NOMO-1 (cell line): ENCODE measurements at regions not wholly inside any gene's neighbourhood (a gene's known extent, or its start where the extent isn't known, plus 50 kb on each side); places are given as distances from the start of the nearest gene placed in this dataset.

Experiments
- DNase-seq, 2 experiments: peaks; one replicate each; lab custom pipeline; 2025; ENCODE audit not compliant: unreplicated experiment in 2 of 2; lab: John Stamatoyannopoulos, UW

GRCh38 chr18:77811503-77811902 is 561.9 kb downstream of the GALR1 start:
- no peak for DNase-seq

GRCh38 chr18:77815666-77816338 is 566.2 kb downstream of the GALR1 start:
- peak; percentile 0 to 7 for DNase-seq

DNA sequence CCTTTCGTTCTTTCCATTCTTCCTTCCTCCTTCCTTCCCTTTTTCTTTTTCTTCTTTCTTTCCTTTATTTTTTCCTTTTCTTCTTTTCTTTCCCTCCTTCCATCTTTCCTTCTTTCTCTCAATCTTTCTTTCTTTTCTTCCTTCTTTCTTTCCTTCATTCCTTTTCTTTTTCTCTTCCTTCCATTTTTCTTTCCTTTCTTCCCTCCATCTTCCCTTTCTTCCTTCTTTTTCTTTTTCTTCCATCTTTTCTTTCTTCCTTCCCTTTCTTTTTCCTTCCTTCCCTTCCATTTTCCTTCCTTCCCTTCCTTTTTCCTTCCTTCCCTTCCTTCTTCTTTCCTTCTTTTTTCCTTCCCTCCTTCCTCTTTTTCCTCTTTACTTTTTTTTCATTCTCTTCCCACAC is 568.7 kb downstream of the GALR1 start:
- no peak for DNase-seq

DNA sequence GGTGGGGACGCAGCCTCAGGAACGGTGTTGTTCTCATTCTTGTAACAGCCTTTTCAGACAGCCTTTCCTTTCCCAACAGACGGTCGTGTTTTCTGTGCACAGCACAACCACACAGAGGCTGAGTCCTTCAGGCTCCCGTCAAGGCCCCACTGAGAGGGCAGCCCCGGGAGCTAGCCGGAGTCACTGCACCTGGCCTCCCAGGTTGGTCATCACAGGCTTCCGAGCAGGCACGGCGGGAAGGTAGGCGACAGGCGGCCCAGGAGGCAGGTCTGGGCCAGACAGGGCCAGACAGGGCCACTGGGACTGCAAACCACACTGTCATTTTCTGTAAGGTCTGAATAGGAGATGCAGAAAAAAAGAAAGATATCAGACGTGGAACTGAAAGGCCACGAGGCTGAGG is 570.8 kb downstream of the GALR1 start:
- DNase-seq: no peak

DNA sequence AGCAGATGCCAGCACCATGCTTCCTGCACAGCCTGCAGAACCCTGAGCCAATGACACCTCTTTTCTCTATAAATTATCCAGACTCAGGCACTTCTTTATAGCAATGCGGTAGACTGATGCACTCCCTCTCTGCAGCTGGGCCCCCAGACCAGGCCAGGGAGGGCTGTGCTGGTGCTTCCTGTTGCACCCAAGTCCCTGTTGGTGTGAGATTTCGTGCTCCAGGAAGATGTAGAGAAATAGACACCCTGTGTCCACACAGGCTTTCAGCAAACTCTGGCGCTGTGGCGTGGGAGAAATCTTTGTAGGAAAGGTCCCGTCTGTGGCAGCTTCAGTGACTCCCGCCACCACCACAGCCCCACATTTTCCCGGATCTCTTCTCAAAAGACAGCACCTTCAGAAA is 572.2 kb downstream of the GALR1 start:
- DNase-seq: no peak

- DNase-seq: no peak
Measured at GRCh38 chr18:77822632-77823031, 573.0 kb downstream of the GALR1 start.

GRCh38 chr18:77833807-77834206 is 584.2 kb downstream of the GALR1 start:
- no peak for DNase-seq

DNA sequence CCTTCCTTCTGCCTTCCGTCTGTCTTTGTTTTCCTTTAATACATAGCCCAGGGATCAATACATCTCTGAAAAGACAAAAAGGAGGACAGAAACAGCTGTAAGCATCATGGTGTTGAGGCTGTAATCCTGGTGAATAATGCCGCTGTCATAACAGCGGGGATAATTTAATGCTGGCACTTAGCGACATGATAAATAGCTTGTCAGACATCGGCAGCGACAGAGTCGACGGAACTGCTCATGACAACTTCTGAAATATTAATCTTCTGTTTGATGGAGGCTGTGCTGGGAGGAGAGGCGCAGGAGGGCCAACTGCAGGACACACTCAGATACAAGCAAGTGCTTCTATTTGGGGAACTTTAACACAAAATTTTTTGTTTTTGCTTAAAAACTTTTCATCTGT is 602.2 kb downstream of the GALR1 start:
- DNase-seq: no peak

- no peak for DNase-seq
Measured at GRCh38 chr18:77853859-77854258, 604.2 kb downstream of the GALR1 start.

DNA sequence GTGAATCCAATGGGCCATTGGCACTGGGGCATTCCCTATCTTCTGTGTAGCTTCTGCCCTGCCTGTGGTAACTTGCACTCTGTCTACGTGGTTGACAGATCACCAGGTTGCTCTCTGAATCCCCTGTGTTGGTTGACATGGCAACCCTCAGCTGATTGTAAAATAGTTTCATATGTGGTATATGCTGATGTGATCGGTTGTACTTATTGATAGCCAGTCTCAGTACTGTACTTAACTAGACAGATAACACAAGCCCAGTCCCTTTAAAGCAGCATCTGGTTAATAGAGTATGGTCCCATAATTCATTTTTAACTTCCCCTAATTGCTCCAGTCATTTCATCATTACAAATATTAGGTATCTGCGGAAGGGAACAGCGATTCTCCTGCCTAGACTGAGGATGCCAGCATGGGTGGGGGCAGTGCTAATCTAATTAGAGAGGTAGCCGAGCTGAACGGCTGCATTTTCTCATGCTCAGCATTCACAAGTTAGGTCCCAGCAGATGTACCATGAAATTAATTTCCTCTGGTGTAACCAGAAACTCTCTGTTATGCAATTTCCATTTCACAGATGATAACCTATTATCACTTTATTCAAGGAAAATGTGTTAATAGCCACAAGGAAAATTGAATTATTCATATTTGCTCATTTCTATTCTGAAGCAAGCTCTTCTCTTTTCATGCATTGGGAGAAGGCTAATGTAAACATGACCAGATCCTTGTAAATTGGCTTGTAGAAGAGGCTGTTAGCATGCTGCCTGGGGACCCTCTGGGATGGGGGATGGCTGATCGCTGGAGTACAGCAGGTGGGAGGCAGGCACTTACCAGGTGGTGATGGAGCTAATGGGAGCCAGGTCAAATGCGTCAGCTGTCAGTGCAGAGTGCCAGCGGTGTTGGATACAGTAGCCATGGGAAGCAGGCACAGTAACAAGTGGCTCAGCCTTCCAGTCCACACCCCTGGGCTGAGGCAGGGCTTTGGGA is 608.3 kb downstream of the GALR1 start:
- no peak for DNase-seq

- DNase-seq: no peak
Measured at GRCh38 chr18:77859634-77860033, 610.0 kb downstream of the GALR1 start.

DNA sequence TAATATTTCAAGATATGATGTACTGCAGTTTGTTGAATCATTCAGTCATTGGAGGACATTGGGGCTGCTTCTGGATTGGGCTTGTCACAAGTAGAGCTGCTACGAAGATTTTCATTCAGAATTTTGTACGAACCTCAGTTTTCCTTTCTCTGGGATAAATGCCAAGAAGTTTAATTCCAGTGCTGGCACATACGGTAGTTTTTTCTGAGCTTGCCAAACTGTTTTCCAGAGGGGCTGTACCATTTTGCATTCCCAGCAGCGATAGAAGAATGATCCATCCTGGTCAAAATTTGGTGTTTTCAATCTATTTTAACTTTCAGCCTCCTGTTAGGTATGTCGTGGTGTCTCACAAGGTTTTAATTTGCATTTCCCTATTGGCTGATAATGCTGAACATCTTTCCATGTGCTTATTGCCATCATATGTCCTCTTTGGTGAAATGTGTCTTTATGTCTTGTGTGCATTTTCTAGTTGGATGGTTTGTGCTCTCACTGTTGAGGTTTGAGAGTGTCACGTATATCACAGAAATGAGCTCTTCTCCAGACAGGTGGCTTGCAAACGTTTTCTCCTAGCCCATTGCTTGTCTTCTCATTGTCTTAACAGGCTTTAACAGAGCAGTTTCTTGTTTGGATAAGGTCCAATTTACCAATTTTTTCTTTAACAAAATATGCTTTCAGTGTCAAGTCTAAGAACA is 612.6 kb downstream of the GALR1 start:
- no peak for DNase-seq

DNA sequence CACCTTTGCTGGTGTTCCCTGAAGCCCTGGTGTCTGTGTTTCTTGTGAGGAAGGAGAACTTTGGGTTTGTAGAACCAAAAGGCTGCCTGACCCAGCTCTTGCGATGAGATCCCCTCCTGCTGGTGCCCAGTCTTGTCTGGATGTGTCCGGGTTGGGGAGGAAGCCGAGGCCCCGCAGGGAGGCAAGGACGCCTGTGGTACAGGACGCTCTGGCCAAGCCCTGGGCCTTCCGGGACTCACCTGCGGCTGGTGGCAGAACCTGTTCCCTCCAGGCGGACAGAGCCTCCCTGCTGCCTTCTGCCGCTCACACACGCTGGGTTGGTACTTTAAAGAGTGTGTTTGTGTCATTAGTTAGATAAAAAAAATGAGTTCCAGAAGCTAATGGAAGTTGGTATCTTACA is 616.2 kb downstream of the GALR1 start:
- no peak for DNase-seq

DNA sequence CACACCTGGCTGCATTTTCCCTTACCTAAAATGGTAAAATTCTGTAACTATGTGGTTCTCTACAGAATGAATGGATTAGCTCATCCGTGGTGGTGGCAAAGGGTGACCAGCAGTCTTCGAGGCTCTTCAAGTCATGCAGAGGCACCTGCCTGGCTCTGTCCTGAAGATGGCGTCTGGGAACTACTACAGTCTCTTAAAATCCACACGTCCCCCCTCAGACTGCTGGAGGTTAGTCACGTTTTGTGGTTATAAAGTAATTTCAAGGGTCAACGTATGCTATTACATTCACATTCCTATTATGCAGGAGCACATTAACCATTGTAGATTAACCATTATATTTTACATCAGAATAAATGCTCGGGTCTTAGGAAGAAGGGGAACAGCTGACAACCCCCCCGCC is 616.7 kb downstream of the GALR1 start:
- DNase-seq: no peak

DNA sequence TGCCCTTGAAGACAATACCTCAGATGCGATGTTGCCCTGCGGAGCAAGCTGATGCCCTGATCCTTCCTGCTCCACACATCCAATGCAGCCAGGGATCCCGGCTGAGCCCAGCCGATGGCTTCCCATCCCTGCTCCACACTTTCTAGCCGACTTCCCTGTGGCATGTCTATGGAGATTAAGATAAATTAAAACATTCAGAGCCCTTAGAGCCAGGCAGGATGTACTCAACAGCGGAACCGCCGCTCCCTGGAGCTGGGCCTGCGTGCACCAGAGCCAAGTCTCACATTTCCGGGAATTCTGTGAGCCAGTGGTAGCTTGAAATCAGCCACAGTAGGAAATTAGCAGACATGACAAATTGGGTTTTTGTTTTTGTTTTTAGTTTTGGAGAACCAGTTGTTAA is 620.6 kb downstream of the GALR1 start:
- DNase-seq: no peak

DNA sequence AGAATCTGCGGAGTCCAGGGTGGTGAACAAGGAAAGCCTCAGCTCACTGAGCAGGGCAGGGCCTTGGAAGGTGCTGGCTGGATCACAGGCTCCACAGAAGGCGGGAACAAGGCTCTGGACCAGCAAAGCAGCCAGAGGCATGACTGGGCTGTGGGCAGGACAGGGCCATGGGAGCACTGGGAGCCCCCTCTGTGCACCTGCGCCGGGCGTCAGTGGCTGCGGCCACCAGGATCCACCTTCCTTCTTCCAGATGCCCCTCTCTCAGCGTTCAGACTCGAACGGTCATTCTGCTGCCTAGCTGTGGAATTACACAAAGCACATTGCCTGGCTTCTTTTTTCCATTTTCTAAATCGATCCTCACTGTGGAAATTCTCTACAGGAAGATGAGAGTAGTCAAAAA is 621.2 kb downstream of the GALR1 start:
- DNase-seq: no peak

DNA sequence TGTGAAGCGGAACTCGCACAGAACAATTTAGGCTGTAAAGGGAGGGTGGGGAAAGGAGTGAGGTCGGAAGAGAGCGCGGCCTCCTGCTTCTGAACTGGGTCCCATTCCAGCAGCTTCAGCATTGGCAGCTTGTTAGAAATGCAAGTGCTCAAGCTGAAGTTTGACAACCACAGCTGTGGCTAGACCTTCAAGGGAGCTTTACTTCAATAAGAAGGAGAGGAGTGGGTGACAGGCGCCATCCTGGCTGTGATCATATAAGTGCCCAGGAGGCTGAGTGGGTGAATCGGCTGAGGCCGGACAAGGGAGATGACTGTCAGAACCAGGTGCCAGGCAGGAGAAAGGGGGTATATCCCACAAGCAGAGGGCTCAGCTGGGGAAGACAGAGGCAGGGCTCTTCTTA is 622.5 kb downstream of the GALR1 start:
- no peak for DNase-seq

- no peak for DNase-seq
Measured at GRCh38 chr18:77876319-77876865, 626.7 kb downstream of the GALR1 start.

DNA sequence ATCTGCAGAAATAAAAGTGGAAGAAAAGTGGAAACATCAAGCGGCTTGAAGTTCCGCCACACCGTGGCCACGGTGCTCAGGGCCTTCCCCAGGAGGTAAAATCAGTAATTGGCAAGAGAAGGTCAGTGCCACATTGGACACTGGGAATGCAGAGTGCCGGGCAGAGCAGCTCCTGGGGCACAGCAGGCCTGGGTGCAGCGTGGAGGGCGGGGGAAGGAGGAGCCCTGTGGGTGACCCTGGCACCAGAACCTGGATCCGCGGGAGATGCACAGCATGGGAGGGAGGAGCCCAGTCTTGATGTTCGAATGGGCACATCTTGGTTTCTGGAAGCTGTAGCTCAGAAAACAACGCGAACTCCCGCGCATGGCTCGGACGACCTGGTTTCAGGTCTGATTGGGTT is 630.2 kb downstream of the GALR1 start:
- no peak for DNase-seq

DNA sequence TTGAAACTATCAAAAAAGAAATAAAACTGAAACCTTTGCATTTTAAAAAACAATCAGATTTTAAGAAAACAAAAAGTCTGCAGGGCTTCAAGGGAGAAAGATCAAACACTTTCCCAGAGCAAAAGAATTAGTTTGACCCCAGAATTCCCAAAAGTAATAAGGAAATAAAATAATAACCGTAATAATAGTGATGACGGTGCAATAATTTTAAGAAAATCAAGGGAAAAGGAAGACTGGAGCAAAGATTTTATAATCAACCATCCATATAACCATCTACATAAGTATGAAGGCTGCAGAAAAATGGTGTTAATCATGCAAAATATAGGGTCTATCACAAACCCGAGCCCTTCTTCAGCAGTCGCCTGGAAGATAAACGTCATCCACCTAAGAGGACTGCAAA is 634.8 kb downstream of the GALR1 start:
- no peak for DNase-seq

DNA sequence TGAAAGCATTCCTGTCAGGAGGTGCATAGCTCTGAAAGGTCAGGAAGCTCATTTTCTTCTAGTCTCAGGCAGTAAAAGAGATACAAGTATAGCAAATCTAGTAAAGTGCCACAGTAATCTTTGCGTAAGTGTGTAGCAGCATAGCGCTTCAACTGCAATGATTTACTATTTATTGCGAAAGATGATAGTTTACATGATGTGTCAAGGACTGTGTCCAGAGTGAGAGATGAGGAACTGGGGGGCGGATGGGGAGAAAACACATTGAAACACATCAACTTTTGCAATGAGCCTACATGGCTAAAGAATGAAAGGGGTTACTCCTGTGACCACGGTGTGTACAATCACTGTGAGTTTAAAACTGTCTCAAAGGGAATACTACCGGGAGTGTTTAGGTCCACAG is 644.4 kb downstream of the GALR1 start:
- DNase-seq: peak; percentile 7 to 48
